MM.1S (cell line): ENCODE measurements at regions not wholly inside any gene's neighbourhood (a gene's known extent, or its start where the extent isn't known, plus 50 kb on each side); places are given as distances from the start of the nearest gene placed in this dataset.

Experiments used
- EZH2 ChIP-seq: fragments of 300-600 bp; sonication (generic); optimal IDR thresholded peaks from 2 replicates; pipeline ENCODE3; 2017; ENCODE audit warnings: low read depth, mild to moderate bottlenecking, antibody characterized with exemption, low read length, mixed read lengths
- EZH2phosphoT487 ChIP-seq: fragments of 300-600 bp; sonication (generic); IDR thresholded peaks from 2 replicates; pipeline ENCODE4 v1.6.1; 2018; ENCODE audit warnings: antibody characterized with exemption, low read length
- TF ChIP-seq, protein P1 (sequence below): fragments of 300-600 bp; sonication (generic); IDR thresholded peaks from 2 replicates; pipeline ENCODE4 v1.5.1; 2016; ENCODE audit warnings: antibody characterized with exemption, low read length, mixed read lengths

GRCh38 chr12:24418157-24418556 lies 468.7 kb upstream of the SOX5 start:
- TF ChIP-seq, protein P1, sequence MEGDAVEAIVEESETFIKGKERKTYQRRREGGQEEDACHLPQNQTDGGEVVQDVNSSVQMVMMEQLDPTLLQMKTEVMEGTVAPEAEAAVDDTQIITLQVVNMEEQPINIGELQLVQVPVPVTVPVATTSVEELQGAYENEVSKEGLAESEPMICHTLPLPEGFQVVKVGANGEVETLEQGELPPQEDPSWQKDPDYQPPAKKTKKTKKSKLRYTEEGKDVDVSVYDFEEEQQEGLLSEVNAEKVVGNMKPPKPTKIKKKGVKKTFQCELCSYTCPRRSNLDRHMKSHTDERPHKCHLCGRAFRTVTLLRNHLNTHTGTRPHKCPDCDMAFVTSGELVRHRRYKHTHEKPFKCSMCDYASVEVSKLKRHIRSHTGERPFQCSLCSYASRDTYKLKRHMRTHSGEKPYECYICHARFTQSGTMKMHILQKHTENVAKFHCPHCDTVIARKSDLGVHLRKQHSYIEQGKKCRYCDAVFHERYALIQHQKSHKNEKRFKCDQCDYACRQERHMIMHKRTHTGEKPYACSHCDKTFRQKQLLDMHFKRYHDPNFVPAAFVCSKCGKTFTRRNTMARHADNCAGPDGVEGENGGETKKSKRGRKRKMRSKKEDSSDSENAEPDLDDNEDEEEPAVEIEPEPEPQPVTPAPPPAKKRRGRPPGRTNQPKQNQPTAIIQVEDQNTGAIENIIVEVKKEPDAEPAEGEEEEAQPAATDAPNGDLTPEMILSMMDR: no peak
- no peak for TF ChIP-seq EZH2
- TF ChIP-seq EZH2phosphoT487: no peak
